ENCODE measurements at regions not wholly inside any gene's neighbourhood (a gene's known extent, or its start where the extent isn't known, plus 50 kb on each side); places are given as distances from the start of the nearest gene placed in this dataset.
A peak's percentile ranks its signal among the peaks of the same experiment; 100 is the strongest.

GRCh38 chr12:34398706-34399630 lies 376.7 kb downstream of the ALG10 start:
- Histone ChIP-seq H3K9me3 (ENCODE audit: insufficient read depth, low read depth) (no peaks in the 10 kb centered on the region), H3K4me3 (no peak overlapping the region), H3K4me2 (no peak overlapping the region), H3K36me3 (ENCODE audit: low read depth) (no peaks in the 10 kb centered on the region), H3F3A (ENCODE audit: insufficient read depth, low read depth) (no peaks in the 10 kb centered on the region), H3K79me2 (ENCODE audit: low read depth) (no peaks in the 10 kb centered on the region), H3K4me1 (replicated peaks; ENCODE audit: insufficient read depth) (no peaks in the 10 kb centered on the region), H3K27me3 (ENCODE audit: insufficient read depth, low read depth) (peaks cover 100% of the 10 kb centered on the region), H4K20me1 (ENCODE audit: insufficient read depth) (no peaks in the 10 kb centered on the region), H3K9me2 (ENCODE audit: insufficient read depth) (no peaks in the 10 kb centered on the region), H2AFZ (no peak overlapping the region), H3K27ac (no peak overlapping the region)
- CTCF ChIA-PET, result no interaction called here
- no TSS peak for BruUV-seq (replicated peaks)
- no peak for TF ChIP-seq CTCF (conservative IDR thresholded peaks at IDR 0.05)
- TF ChIP-seq EZH2 (IDR thresholded peaks at IDR 0.05; ENCODE audit: low read depth), result no peak
- DNase-seq, result peak in 1 of 2 experiments; percentile 0
- intact Hi-C loops (cut with micrococcal nuclease; ENCODE audit: unreplicated experiment), result no loop called here
- POLR2A ChIA-PET (ENCODE audit: unreplicated experiment), result no interaction called here

GRCh38 chr12:34399631-34400410 lies 377.5 kb downstream of the ALG10 start:
- ChIA-PET CTCF (no interaction called here), POLR2A (ENCODE audit: unreplicated experiment) (no interaction called here)
- H3K9me2 ChIP-seq (ENCODE audit: insufficient read depth), result no peaks in the 10 kb centered on the region
- H3K4me1 ChIP-seq (replicated peaks; ENCODE audit: insufficient read depth), result no peaks in the 10 kb centered on the region
- intact Hi-C loops (cut with micrococcal nuclease; ENCODE audit: unreplicated experiment), result no loop called here
- no peaks in the 10 kb centered on the region for H3K9me3 ChIP-seq (ENCODE audit: insufficient read depth, low read depth)
- peak in 1 of 2 experiments; percentile 0 for DNase-seq
- H3K4me2 ChIP-seq, result no peak overlapping the region
- H3K27me3 ChIP-seq (ENCODE audit: insufficient read depth, low read depth), result peaks cover 100% of the 10 kb centered on the region
- H2AFZ ChIP-seq, result no peak overlapping the region
- no peak for TF ChIP-seq CTCF (conservative IDR thresholded peaks at IDR 0.05)
- TF ChIP-seq EZH2 (IDR thresholded peaks at IDR 0.05; ENCODE audit: low read depth), result no peak
- no peaks in the 10 kb centered on the region for H3K36me3 ChIP-seq (ENCODE audit: low read depth)
- no TSS peak for BruUV-seq (replicated peaks)
- H3K79me2 ChIP-seq (ENCODE audit: low read depth), result no peaks in the 10 kb centered on the region
- H3K27ac ChIP-seq, result no peak overlapping the region
- H3K4me3 ChIP-seq, result no peak overlapping the region
- H3F3A ChIP-seq (ENCODE audit: insufficient read depth, low read depth), result no peaks in the 10 kb centered on the region
- no peaks in the 10 kb centered on the region for H4K20me1 ChIP-seq (ENCODE audit: insufficient read depth)

- H3K27ac ChIP-seq, result no peak overlapping the region
- no peaks in the 10 kb centered on the region for H3K9me2 ChIP-seq (ENCODE audit: insufficient read depth)
- CTCF ChIA-PET, result no interaction called here
- TF ChIP-seq EZH2 (IDR thresholded peaks at IDR 0.05; ENCODE audit: low read depth) (no peak), CTCF (conservative IDR thresholded peaks at IDR 0.05) (no peak)
- H4K20me1 ChIP-seq (ENCODE audit: insufficient read depth), result no peaks in the 10 kb centered on the region
- H3K79me2 ChIP-seq (ENCODE audit: low read depth), result no peaks in the 10 kb centered on the region
- DNase-seq, result peak in 1 of 2 experiments; percentile 0
- no peaks in the 10 kb centered on the region for H3K4me1 ChIP-seq (replicated peaks; ENCODE audit: insufficient read depth)
- H3K9me3 ChIP-seq (ENCODE audit: insufficient read depth, low read depth), result no peaks in the 10 kb centered on the region
- peaks cover 100% of the 10 kb centered on the region for H3K27me3 ChIP-seq (ENCODE audit: insufficient read depth, low read depth)
- POLR2A ChIA-PET (ENCODE audit: unreplicated experiment), result no interaction called here
- no TSS peak for BruUV-seq (replicated peaks)
- no peak overlapping the region for H2AFZ ChIP-seq
- no peak overlapping the region for H3K4me2 ChIP-seq
- no peaks in the 10 kb centered on the region for H3F3A ChIP-seq (ENCODE audit: insufficient read depth, low read depth)
- H3K4me3 ChIP-seq, result no peak overlapping the region
- intact Hi-C loops (cut with micrococcal nuclease; ENCODE audit: unreplicated experiment), result no loop called here
- no peaks in the 10 kb centered on the region for H3K36me3 ChIP-seq (ENCODE audit: low read depth)
Observed at GRCh38 chr12:34400411-34400881, 378.1 kb downstream of the ALG10 start.
